HepG2 (cell line): ENCODE measurements at regions not wholly inside any gene's neighbourhood (a gene's known extent, or its start where the extent isn't known, plus 50 kb on each side); places are given as distances from the start of the nearest gene placed in this dataset.

Source experiments
- ATAC-seq: fragments of 200-7000 bp; cut with Tn5 transposase; 3 replicates; pipeline ENCODE4 v1.9.1; 2020; ENCODE audit warnings: mild to moderate bottlenecking, moderate library complexity
- BruUV-seq: library from RNA; stranded (reverse); fragments of 400-500 nt; replicated peaks from 2 replicates; lab custom pipeline; 2021; lab: Mats Ljungman, UMichigan
- CTCF ChIA-PET: fragments of 300-600 bp; formaldehyde crosslinking; extraction: SDS; loops from one replicate; lab custom pipeline; 2021; ENCODE audit warnings: low total read pairs, inconsistent platforms, low intra/inter-chr PET ratio; lab: Yijun Ruan, JAX
- POLR2A ChIA-PET: fragments of 350-600 bp; sonication (Branson Sonifier 250); formaldehyde crosslinking; loops from one replicate; lab custom pipeline; 2020; ENCODE audit warnings: antibody characterized with exemption, inconsistent platforms; lab: Yijun Ruan, JAX
- DNase-seq: peaks from one replicate; pipeline ENCODE4 v3.0.0-alpha.2; 2015; ENCODE audit warnings: low spot score
- FAIRE-seq: peaks from 3 replicates; lab custom pipeline; 2011; peaks lifted over from hg19 to GRCh38; lab: Jason Lieb, UNC
- H2AFZ ChIP-seq: one replicate; pipeline ENCODE4 v1.6.1; 2011; ENCODE audit warnings: low read length, inconsistent platforms
- H3K27ac ChIP-seq: fragments of 300-600 bp; 3 replicates; pipeline ENCODE4 v1.8.0; 2011; ENCODE audit warnings: mixed run types, mild to moderate bottlenecking, mixed read lengths, low read length, inconsistent platforms; ENCODE audit not compliant: insufficient read depth; ENCODE audit errors: extremely low read length
- H3K27me3 ChIP-seq, 2 experiments: fragments of 200-600 bp in 1 of 2; 2 replicates in 1 of 2; 3 replicates in 1 of 2; pipeline versions ENCODE4 v1.6.0 to v1.8.0; 2011; ENCODE audit warnings: low read length in 2 of 2, mild to moderate bottlenecking in 2 of 2, moderate library complexity in 2 of 2, inconsistent platforms in 1 of 2; ENCODE audit not compliant: insufficient read depth in 2 of 2, control insufficient read depth in 1 of 2
- H3K36me3 ChIP-seq, 2 experiments: fragments of 200-600 bp in 1 of 2; replicated peaks in 1 of 2; 2 replicates in 1 of 2; 3 replicates in 1 of 2; pipeline versions ENCODE4 v1.5.1 to v1.8.0; 2011; ENCODE audit warnings: low read length in 2 of 2, inconsistent platforms in 1 of 2; ENCODE audit not compliant: insufficient read depth in 2 of 2, control insufficient read depth in 1 of 2
- H3K4me1 ChIP-seq: 2 replicates; pipeline ENCODE4 v1.5.1; 2012; ENCODE audit warnings: low read length, inconsistent platforms; ENCODE audit not compliant: insufficient read depth
- H3K4me2 ChIP-seq: 2 replicates; pipeline ENCODE4 v1.6.0; 2011; ENCODE audit warnings: low read depth, low read length, inconsistent platforms
- H3K4me3 ChIP-seq, 3 experiments: fragments of 200-600 bp in 1 of 3; sonication (generic), shearing (Covaris generic) in 1 of 3; replicated peaks in 1 of 3; 2 replicates each; pipeline ENCODE4 v1.5.1; 2011 to 2016; ENCODE audit warnings: low read length in 3 of 3, inconsistent platforms in 2 of 3, low read depth in 2 of 3, mild to moderate bottlenecking in 2 of 3, control low read depth in 1 of 3, mixed read lengths in 1 of 3; ENCODE audit not compliant: insufficient read depth in 1 of 3
- H3K79me2 ChIP-seq: one replicate; pipeline ENCODE4 v1.6.1; 2011; ENCODE audit warnings: low read length, inconsistent platforms; ENCODE audit not compliant: insufficient read depth
- H3K9ac ChIP-seq: 2 replicates; pipeline ENCODE4 v1.6.0; 2011; ENCODE audit warnings: mild to moderate bottlenecking, low read depth, low read length, inconsistent platforms; ENCODE audit not compliant: insufficient read depth
- H3K9me3 ChIP-seq: 2 replicates; pipeline ENCODE4 v1.5.1; 2012; ENCODE audit warnings: mild to moderate bottlenecking, low read length
- H4K20me1 ChIP-seq: 2 replicates; pipeline ENCODE4 v1.6.0; 2011; ENCODE audit warnings: inconsistent platforms, mild to moderate bottlenecking, low read length, moderate library complexity; ENCODE audit not compliant: insufficient read depth
- ATM ChIP-seq: fragments of 450-650 bp; IDR thresholded peaks from 2 replicates; pipeline ENCODE4 v1.7.1; 2017; ENCODE audit warnings: mild to moderate bottlenecking, borderline replicate concordance
- FOXP1 ChIP-seq, 2 experiments: fragments of 450-650 bp in 1 of 2; IDR thresholded peaks; 2 replicates each; pipeline ENCODE4 v1.6.1; 2017 to 2018; ENCODE audit warnings: antibody characterized with exemption in 1 of 2
- MIER3 ChIP-seq: IDR thresholded peaks from 2 replicates; pipeline ENCODE4 v1.6.1; 2016; ENCODE audit warnings: missing compliant biosample characterization, borderline replicate concordance
- SETDB1 ChIP-seq: sonication (generic); formaldehyde crosslinking; IDR thresholded peaks from 2 replicates; pipeline ENCODE4 v1.5.1; 2020; ENCODE audit warnings: missing genetic modification reagents, mild to moderate bottlenecking, borderline replicate concordance
- ZBTB21 ChIP-seq: sonication (generic); formaldehyde crosslinking; IDR thresholded peaks from 2 replicates; pipeline ENCODE4 v1.4.0; 2020; ENCODE audit warnings: missing genetic modification reagents
- ZC3H4 ChIP-seq: sonication (generic); formaldehyde crosslinking; IDR thresholded peaks from 2 replicates; pipeline ENCODE4 v1.4.0; 2020; ENCODE audit warnings: missing genetic modification reagents, borderline replicate concordance
- ZFYVE20 ChIP-seq: sonication (generic); formaldehyde crosslinking; IDR thresholded peaks from 2 replicates; pipeline ENCODE4 v1.8.0; 2023; ENCODE audit warnings: low read depth, mild to moderate bottlenecking, moderate library complexity, missing genetic modification reagents, borderline replicate concordance
- ZNF563 ChIP-seq: sonication (generic); formaldehyde crosslinking; IDR thresholded peaks from 2 replicates; pipeline ENCODE4 v1.8.0; 2022; ENCODE audit warnings: mild to moderate bottlenecking, moderate library complexity, missing genetic modification reagents
- ZNF75D ChIP-seq: sonication (generic); formaldehyde crosslinking; IDR thresholded peaks from 2 replicates; pipeline ENCODE4 v1.8.1; 2023; ENCODE audit warnings: missing genetic modification reagents, mild to moderate bottlenecking, borderline replicate concordance
- whole genome bisulfite sequencing: methylation state at CpG from one replicate; pipeline ENCODE4 v1.1.6; 2017; ENCODE audit warnings: low lambda C conversion rate; 5-methylcytosine and 5-hydroxymethylcytosine counted together
- in situ Hi-C: cut with HindIII; loops from 2 replicates; pipeline ENCODE4 v1.10.0; 2017; ENCODE audit warnings: low pct_unique_long_range_greater_than_20kb; ENCODE audit not compliant: extremely low pct_ligation_motif_present
- intact Hi-C: fragments of 100-400 bp; cut with micrococcal nuclease; formaldehyde crosslinking; loops from one replicate; pipeline ENCODE4 v1.10.0; 2022; ENCODE audit not compliant: unreplicated experiment
- TF ChIP-seq, protein P1 (sequence below): sonication (generic); formaldehyde crosslinking; IDR thresholded peaks from 2 replicates; pipeline ENCODE4 v1.5.0; 2020; ENCODE audit warnings: missing genetic modification reagents
- TF ChIP-seq, protein P2 (sequence below): sonication (generic); formaldehyde crosslinking; IDR thresholded peaks from 2 replicates; pipeline ENCODE4 v1.8.0; 2022; ENCODE audit warnings: mild to moderate bottlenecking, missing genetic modification reagents, borderline replicate concordance
- TF ChIP-seq, protein P3 (sequence below): sonication (generic); formaldehyde crosslinking; IDR thresholded peaks from 2 replicates; pipeline ENCODE4 v1.5.0; 2020; ENCODE audit warnings: mild to moderate bottlenecking, low read depth, missing genetic modification reagents, borderline replicate concordance

DNA sequence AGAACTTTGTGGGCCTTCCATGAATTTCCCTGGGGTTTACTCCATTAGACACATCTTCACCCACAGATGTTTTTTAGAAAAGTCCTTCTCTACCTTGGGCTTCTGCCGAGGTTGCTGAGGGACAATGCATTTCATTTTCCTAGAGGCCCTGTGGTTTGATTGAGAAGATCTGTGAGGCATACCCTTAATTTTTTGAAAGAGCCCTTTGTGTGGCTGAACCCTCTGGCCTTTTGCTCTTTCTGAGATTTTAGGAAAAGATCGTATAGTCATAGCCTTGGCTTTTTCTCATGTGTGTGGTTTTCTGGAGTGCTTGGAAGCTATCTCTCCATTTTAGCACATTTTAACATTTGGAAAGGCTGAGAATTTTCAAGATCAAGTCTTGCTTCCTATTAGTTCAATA is 119.8 kb upstream of the LYZL1 start (continued):
- no peak for TF ChIP-seq SETDB1 (CRISPR knock-in tag)

DNA sequence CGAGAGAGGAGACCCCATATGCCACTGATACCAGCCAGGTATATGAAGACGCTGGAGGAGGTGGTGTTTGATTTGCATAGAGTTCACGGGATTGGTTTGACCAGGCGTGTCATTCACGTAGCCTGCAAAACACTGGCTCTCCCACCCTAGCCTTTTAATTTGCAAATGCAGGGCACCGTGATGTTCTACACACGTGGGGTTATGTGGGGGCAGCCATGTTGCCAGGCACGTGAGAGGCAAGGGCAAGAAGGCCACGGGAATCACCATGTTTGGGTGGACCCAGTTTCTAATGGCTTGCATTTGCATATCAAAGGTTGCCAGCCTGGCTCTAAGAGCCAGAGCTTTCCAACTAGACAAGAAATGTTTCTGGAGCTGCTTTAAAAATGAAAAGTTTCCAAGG is 117.2 kb upstream of the LYZL1 start:
- no peak overlapping the region for H3K9ac ChIP-seq
- no peaks in the 10 kb centered on the region for H3K27me3 ChIP-seq
- no peaks in the 10 kb centered on the region; the same call in 1 of the 2 replicates for H3K9me3 ChIP-seq
- in situ Hi-C loops = no loop called here
- 13% methylated on average over 3 of the region's 9 CpGs for whole genome bisulfite sequencing
- CTCF ChIA-PET = no interaction called here
- POLR2A ChIA-PET = no interaction called here
- H3K36me3 ChIP-seq = no peaks in the 10 kb centered on the region
- no peak overlapping the region for H2AFZ ChIP-seq
- H3K79me2 ChIP-seq = no peaks in the 10 kb centered on the region
- H3K4me2 ChIP-seq = no peak overlapping the region
- TF ChIP-seq ZNF75D (CRISPR knock-in tag) (no peak), FOXP1 (IDR thresholded peaks at IDR 0.05) (no peak), FOXP1 (CRISPR knock-in tag; IDR thresholded peaks at IDR 0.05) (no peak), MIER3 (CRISPR knock-in tag) (no peak), ZFYVE20 (no peak), ZC3H4 (no peak), ATM (no peak), ZNF563 (no peak), ZBTB21 (CRISPR knock-in tag) (no peak)
- TF ChIP-seq, protein P1, sequence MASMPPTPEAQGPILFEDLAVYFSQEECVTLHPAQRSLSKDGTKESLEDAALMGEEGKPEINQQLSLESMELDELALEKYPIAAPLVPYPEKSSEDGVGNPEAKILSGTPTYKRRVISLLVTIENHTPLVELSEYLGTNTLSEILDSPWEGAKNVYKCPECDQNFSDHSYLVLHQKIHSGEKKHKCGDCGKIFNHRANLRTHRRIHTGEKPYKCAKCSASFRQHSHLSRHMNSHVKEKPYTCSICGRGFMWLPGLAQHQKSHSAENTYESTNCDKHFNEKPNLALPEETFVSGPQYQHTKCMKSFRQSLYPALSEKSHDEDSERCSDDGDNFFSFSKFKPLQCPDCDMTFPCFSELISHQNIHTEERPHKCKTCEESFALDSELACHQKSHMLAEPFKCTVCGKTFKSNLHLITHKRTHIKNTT (CRISPR knock-in tag) = no peak
- TF ChIP-seq, protein P2, sequence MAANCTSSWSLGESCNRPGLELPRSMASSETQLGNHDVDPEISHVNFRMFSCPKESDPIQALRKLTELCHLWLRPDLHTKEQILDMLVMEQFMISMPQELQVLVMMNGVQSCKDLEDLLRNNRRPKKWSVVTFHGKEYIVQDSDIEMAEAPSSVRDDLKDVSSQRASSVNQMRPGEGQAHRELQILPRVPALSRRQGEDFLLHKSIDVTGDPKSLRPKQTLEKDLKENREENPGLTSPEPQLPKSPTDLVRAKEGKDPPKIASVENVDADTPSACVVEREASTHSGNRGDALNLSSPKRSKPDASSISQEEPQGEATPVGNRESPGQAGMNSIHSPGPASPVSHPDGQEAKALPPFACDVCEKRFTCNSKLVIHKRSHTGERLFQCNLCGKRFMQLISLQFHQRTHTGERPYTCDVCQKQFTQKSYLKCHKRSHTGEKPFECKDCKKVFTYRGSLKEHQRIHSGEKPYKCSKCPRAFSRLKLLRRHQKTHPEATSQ (CRISPR knock-in tag) = no peak
- TF ChIP-seq, protein P3, sequence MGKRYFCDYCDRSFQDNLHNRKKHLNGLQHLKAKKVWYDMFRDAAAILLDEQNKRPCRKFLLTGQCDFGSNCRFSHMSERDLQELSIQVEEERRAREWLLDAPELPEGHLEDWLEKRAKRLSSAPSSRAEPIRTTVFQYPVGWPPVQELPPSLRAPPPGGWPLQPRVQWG (CRISPR knock-in tag) = no peak
- H3K4me3 ChIP-seq = no peak overlapping the region
- H4K20me1 ChIP-seq = no peaks in the 10 kb centered on the region
- no peak for ATAC-seq
- intact Hi-C loops = no loop called here
- no peak overlapping the region for H3K27ac ChIP-seq
- BruUV-seq = no TSS peak
- DNase-seq = no peak
- peaks cover 9% of the 10 kb centered on the region for H3K4me1 ChIP-seq
- no peak for FAIRE-seq
